ENCODE measurements at regions not wholly inside any gene's neighbourhood (a gene's known extent, or its start where the extent isn't known, plus 50 kb on each side); places are given as distances from the start of the nearest gene placed in this dataset.
A peak's percentile ranks its signal among the peaks of the same experiment; 100 is the strongest.

GRCh38 chr12:130258863-130259262 is 78.8 kb upstream of the PIWIL1 start:
- DNase-seq (ENCODE audit: low spot score): no peak

GRCh38 chr12:130263025-130263424 is 74.7 kb upstream of the PIWIL1 start:
- no peak for DNase-seq (ENCODE audit: low spot score)

DNA sequence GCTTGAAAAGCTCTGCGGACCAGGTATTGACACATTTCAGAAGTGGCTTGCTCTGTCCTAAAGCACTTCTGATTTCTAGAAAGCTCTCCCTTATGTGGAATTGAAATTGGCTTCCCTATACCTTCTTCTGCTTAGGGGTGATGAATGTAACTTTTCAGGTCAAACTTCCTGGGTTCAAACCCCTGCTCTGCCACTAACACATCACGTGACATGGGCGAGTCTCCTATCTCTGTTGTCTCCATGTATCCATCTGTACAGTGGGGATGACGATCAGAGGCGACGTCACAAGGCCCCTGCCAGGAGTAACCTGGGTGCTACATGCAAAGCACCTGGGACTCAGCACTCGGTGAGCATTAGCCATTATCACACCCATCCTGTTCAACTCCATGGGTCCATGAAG is 73.7 kb upstream of the PIWIL1 start:
- DNase-seq (ENCODE audit: low spot score): no peak

GRCh38 chr12:130266751-130267150 is 70.9 kb upstream of the PIWIL1 start:
- no peak for DNase-seq (ENCODE audit: low spot score)

- DNase-seq (ENCODE audit: low spot score): no peak
Measured at GRCh38 chr12:130280231-130280630, 57.5 kb upstream of the PIWIL1 start.

- no peak for DNase-seq (ENCODE audit: low spot score)
Measured at GRCh38 chr12:130280742-130281141, 56.9 kb upstream of the PIWIL1 start.

DNA sequence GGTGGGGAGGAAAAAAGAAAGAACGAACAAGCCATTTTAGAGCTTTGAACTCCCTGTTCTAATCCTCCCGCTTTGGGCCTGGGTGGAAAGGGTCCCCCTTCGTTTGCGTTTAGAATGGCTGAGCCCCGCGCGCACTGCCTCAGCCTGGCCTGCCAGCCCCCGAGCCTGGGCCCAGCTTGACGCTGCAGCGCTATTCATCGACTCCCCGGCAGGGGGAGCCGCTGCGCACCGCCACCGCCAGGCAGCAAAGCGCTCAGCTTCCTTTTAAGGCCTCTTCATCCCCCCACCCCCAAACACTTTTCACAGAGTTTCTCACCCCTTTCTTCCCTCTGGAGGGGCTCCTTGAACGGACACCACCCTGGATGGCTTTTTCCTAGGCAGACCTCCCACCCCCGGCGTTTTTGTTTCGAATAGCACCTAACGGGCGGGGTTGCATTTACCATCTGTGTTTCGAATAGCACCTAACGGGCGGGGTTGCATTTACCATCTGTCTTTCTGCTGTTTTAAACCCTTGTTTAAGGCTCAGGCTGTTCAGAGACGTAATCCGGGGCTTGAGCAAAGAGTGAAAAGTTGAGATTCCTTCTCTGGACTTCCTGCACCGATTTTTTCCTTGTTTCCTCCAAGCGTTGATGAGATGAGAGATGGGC is 56.4 kb upstream of the PIWIL1 start:
- peak; percentile 4 for DNase-seq (ENCODE audit: low spot score)

GRCh38 chr12:130286041-130286440 is 51.6 kb upstream of the PIWIL1 start:
- DNase-seq (ENCODE audit: low spot score): no peak

DNA sequence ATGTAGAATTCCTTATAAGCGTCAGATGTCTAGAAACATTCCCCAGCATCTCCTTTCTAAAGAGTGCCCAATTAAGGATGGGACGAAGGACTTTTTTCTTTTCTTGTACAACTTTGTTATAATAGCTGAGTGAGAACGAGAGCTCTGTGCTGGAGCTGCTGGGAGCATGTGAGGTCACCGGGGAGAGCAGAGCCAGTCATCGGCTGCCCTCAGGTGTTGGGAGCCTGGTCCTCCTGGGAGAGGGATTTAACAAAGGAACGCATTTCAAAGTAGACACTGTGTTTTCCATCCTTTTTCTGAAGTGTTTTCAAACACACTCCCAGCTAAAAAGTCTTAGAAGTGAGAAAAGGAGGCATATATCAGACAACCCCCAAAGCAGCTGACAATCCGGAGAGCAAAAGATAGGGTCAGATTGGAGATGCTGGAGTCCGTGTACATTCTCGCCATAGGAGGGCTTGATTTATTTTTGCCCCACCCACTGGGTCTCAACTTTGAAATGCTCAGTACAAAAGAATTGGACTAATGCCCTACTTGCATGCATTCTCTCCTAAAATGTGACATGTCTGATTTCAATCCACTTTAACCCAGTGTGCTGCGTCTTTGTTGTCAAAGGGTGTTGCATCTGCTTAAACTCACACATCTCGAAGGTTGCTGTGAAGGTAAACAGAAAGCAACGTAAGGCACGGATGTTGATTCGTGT is 50.8 kb upstream of the PIWIL1 start:
- no peak for DNase-seq (ENCODE audit: low spot score)
